ENCODE measurements at regions not wholly inside any gene's neighbourhood (a gene's known extent, or its start where the extent isn't known, plus 50 kb on each side); places are given as distances from the start of the nearest gene placed in this dataset.
"Not testable (repeated sequence)": the region's sequence is repeated elsewhere in the genome, so short reads cannot be mapped to it uniquely, and the experiment has no call there.

DNA sequence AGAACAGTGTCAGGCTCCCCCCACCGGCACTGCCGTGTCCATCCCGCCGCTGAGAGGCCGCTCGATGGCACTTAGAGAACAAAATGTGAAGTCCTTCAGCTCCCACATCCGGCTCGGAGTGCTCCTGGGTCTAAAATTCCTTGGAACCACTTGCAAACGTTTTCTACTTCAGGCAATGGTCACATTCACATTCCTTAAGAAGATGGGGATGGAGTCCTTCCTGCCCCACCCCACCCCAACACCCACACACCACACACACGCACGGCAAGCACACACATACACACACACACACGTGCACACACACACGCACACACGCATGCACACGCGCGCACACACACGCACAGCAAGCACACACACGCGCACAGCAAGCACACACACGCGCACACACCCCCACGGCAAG lies 83.4 kb downstream of the SOX1 start:
- no peak for DNase-seq

DNA sequence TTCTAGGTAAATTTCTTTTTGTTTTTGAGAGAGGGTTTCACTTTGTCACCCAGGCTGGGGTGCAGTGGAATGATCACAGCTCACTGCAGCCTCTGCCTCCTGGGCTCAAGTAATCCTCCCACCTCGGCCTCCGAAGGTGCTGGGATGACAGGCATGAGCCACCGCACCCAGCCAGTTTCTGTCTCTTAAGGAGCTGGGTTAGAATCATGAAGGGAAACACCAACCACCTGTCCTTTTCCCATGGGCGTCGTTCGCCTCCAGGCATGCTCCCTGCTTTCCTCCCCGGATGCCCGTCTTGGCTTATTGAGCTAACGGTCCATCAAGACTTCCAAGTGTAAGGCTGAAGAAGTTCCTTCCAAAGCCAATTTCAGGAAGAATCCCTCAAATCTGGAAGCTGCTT lies 85.9 kb downstream of the SOX1 start:
- DNase-seq: no peak

DNA sequence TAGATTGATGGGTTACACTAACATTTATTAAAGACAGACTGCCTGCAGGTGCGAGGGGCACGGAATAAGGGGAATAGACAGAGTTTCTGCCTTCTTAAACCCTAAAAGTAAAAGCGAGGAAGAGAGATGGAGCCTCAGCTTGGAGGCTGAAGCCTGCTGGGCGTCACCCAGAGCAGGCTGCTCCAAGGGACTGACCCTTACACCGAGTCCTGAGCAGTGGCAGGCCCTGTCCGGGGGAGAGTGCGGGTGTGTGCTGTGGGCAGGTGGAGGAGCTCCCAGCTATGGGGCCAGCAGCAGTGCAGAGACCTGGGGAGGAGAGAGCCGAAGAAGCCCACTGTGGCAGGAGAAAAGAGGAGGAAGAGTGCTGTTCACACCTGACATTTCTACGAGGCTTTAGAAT lies 86.4 kb downstream of the SOX1 start:
- no peak for DNase-seq

DNA sequence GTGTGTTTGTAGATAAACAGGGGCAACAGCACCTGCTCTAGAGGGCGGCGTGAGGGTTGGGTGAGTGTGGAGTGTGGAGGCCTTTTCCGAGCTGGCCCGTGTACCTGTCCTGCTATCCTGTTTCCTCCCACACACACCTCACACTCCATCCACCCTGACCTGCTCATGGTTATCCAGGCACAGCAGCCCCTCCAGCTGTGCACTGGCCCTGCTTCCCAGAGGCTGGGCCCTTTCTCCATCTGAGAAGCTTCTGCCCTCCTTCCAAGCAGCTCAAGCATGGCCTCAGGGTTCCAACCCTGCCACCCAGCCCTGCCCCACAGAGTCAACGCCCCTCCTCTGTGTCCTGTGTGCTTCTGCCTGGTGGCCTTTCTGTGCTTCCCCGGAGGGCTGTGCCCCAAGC lies 86.9 kb downstream of the SOX1 start:
- no peak for DNase-seq

DNA sequence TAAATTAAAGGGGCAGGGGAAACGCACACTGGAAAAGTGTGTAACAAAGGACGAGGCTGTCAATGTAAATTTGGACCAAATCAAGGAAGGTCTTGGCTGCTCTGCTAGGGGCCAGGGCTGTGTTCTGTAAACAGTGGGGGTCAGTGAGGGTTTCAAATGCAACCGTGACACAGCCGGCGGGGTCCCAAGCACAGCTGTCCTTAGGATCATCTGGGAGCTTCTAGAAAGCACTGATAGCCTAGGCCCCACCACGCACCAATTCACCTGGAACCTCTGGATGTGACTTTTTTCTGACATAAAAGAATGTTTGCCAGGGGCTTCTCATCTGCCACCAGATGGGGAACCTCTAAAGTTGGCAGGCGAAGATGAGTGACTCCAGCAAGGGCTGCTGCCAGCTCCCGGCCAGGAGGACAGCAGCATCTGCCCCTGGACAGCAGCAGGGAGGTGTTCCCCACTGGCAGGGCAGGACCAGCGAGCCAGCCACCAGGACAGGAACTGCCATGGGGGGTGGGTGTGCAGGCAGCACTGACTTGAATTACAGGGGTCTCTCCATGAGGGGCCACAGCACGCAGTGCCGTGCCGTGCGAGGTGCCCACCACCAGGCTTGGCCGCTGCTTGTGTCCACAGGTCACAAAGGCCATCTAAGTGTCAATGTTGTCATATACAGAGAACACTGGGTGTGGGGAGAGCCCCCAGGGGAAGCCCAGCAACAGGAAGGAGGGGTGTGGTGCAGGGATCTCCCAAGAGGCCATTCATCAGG lies 87.5 kb downstream of the SOX1 start:
- DNase-seq: no peak

DNA sequence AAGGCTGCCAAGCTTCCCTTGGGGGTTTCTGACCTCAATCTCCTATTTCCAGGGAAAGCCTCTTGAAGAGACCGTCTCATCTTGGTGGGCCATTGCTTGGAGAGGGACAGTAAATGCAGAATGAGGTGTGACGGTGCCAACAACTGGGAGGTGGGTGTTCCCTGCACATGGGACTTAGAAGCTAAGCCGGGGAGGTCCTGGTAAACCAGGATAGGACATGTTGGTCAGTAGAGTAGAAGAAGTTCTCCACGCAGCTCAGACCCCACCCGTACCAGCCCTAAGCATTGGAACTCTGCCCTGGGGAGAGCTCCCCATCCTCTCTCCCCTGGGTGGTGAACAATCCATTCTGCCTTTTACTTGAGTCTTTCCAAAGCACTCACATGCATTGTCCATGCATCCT lies 92.0 kb downstream of the SOX1 start:
- no peak for DNase-seq

DNA sequence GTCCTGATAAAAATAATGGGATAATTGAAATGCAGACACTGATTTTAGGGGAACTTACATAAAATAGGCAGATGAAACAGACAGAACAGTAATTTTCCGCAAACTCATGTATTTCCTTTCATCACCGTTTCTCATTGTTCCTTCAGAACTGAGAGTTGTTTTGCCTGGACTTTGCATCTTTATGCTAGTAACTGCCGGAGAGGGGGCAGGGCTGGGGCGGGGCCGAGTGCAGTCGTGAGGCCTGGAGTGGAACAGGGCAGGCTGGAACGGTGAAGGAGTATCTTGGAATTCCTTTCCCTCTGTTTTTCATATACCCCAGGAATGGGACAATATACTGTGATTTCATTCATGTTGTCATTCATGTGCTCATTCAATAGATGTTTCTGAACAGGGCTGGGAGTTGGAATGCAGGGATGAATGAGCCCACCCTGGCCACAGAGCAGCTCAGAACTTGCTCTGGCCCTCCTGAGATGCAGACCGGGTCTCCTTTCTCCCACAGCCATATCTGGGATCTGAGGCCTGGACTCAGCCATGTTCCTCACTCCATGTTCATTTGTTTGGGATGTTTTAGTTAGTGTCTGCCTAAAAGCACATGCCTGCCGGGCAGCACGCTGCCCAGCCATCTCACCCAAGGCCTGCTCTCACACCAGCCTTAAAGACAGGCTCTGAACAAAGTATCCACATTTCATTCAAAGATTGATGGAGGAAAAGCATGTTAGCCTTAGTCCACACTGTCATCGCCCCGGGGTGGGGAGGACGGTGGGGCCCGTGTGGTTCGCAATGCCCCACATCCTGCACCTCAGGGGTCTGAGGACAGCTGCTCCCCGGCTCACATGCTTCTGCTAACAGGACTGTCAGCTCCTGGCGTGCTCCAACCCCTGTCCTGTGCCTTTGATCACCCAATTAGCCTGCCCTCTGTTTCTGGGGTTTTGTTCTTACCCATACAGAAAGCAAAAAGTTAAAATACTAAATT lies 92.9 kb downstream of the SOX1 start:
- DNase-seq: no peak

DNA sequence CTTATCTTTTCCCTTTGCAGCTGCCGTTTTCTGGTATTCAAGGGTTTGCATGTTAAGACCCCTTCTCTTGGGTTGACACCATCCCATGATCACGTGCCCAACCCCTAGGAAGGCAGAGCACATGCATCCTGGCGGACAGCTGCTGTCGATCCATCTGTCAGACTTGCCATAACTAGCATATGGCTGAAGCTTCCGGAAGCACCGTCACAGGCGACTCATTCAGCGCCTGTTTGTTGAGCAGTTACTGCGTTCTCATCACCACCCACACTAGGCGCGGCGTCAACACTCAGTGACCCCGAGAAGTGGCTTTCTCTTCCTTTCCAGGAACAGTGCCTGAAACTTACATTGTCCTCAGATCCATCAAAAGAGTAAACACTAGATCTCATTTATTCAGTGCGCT lies 93.6 kb downstream of the SOX1 start:
- DNase-seq: peak; percentile 48

DNA sequence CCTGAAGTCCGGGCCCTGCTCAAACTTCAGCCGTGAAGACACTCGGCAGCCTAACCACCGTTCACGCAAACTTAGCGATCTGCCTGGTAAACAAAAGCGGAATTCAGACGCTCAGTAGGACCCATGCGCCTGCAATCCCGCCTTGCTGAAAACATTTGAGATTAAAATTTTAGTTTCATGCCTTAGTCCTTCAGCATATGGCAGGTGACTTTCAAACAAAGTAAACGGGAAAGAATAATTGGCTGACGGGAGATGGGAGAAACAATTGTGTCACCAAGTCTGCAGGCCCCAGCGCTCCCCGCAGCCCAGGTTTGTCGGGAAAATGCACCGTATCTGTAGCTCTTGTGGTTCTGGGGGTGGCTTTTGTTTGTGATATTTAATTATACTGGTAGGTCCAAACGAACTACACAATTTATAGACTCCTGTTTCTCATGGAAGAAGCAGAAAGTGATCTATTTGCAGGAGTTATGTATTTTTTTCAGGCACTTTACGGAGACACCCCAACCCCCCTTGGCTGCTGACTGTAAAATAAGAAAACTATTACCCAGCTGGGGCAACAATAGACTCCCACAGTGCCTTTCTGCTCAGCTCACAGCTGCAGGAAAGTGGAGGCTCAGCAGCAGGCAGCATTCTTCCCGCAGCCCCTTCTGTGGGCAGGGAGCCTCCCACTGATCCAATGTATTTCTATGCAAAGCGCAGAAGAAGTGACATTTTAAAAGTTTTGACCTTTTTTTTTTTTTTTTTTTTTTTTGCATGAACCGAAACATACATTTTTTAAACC lies 94.8 kb downstream of the SOX1 start:
- peak; percentile 96 for DNase-seq

DNA sequence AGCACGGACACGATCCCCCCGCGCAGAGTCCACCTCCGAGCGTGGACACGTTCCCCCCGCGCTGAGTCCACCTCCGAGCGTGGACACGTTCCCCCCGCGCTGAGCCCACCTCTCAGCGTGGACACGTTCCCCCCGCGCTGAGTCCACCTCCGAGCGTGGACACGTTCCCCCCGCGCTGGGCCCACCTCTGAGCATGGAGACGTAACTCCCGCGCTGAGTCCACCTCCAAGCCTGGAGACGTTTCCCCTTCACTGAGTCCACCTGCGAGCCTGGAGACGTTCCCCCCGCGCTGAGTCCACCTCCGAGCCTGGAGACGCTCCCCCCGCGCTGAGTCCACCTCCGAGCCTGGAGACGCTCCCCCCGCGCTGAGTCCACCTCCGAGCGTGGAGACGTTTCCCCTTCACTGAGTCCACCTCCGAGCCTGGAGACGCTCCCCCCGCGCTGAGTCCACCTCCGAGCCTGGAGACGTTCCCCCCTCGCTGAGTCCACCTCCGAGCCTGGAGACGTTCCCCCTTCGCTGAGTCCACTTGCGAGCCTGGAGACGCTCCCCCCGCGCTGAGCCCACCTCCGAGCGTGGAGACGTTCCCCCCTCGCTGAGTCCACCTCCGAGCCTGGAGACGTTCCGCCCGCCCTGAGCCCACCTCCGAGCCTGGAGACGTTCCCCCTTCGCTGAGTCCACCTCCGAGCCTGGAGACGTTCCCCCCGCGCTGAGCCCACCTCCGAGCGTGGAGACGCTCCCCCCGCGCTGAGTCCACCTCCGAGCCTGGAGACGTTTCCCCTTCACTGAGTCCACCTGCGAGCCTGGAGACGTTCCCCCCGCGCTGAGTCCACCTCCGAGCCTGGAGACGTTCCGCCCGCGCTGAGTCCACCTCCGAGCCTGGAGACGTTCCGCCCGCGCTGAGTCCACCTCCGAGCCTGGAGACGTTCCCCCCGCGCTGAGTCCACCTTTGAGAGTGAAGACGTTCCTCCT lies 97.0 kb downstream of the SOX1 start:
- not testable (repeated sequence) for DNase-seq

DNA sequence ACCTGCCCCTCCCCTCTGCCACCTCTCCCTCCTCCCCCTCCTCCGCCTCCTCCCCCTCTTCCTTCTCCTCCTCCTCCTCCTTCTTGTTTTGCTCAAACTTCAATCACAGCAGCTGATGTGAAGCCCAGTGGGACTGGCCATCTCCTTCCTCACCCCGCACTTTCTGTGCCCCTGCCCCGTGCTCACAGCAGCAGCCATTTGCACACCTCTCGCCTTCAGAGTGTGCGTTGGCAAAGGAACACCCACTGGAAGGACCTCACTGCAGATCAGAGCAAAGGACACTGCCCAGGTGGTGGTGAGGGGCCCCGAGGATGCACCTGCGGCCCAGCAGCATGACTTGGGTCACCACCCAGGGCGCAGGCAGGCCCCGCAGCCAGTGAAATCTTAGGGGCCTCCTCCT lies 98.8 kb downstream of the SOX1 start:
- DNase-seq: no peak

DNA sequence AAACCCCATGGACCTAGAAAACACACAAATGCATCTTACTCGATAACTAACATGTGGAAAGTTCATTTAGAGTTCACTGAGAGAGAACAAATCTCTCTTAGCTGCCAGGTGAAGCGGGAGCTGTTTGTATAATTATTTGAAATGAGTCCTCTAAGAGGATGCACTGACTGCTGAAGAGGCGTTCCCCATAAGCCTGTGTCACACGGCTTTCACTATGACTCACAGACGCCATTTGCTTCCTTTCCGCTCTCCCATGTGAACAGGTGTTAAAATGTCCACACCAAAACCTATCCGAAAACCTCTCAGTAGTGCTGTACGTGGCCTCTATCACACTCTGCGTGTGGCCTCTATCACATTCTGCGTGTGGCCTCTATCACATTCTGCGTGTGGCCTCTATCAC lies 101.8 kb downstream of the SOX1 start:
- DNase-seq: no peak

DNA sequence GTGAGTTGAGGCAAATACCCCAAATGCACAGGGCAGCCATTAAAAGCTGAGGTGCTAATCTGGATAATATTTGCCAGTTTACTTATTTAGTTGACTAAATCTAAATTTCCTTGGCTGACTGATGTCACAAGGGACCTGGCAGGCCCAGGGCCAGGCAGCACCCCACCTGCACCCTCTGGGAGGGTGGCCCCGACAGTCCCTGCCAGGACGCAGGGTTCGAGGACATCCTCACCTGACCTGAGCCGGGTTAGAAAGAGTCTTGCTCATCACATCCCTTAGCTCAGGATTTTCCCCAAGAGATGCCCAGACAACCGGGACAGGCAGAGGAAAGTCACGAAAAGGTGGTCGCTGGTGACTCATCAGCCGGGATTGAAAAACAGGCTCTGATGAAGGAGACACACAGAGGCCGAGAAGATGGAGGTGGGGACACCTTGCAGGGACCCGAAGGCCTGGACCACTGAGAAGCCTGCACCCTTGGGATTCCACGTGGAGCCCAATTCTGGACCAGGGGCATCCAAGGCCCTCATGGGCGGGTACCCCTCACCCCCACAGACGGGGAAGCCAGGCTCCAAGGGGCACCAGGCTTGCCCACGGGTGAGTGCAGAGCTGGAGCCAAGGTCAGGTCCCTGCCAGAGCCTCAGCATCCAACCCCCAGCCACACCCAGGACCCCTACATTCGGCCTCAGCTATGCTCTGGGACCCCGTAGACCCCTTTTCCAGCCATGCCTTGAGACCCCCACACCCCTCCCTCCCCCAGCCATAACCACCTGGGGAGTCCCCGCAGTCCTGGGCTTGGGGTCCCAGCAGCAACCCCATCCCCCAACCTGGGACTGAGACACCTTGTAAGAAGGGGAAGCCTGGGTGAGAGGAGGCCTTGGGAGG lies 103.2 kb downstream of the SOX1 start:
- no peak for DNase-seq

DNA sequence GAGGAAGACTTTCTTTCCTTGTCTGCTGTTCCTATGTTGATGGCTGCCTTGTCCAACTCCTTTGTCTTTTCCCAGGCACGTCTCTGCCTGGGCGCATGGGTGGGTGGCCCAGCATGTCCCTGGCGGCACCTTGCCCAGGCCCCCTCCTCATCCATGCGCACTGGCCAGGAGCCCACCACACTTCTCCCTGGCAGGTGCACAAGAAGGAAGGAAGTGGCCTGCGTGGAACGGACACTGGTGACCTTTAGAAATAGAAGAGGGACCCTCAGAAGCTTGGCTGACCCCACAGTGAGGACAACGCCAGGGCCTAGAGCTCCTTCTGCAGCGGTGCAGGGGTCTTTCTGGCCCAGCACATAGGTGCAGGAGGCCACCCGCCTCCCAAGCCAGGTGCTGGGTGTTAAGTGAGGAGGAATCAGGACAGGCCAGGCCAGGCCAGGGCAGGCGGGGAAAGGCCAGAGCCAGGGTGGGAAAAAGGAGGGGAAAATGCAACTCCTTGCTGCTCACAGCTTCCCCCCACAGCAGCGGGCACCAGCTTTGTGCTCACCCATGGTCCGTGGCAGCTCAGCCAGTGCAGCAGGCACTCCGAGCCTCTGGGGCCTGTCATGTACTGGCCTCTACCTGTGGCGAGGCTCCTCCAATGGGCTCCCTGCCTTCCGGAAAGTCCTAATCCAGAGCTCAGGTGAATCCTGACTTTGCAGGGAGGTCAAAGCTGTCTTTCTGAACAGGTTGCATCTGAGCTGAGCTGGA lies 104.0 kb downstream of the SOX1 start:
- DNase-seq: no peak

DNA sequence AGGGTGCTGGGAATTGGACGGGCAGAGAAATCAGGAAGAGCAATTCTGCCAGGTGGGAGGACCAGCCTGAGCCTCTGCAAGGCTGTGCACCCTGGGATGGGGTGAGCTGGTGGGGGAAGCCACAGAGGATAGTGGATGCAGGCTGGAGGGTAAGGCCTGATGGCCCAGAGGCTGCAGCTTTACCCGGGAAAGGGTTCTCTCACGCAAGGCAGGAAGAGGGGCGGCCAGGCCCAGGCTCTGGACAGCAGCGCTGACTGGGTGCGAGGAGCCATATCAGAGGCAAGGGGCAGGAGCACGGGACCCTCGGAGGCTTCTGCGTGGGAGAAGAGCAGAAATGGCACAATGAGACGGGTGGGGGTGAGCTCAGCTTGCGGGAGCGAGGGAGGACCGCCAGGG lies 104.6 kb downstream of the SOX1 start:
- no peak for DNase-seq

DNA sequence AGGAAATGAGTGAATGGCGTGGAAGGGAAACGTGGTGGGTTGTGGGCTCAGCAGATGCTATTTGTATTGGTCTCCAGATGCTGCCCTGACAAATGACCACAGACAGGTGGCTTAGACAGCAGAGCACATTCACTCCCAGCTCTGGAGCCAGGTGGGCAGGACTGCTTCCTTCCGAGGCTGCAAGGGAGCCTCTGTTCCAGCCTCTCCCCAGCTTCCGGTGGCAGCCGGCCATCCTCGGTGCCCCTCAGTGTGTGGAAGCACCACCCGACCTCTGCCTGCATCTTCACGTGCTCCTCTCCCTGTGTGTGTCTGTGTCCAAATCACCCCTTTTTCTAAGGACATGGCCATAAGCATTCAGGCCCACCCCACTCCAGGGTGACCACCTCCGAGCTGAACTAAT lies 105.1 kb downstream of the SOX1 start:
- no peak for DNase-seq

DNA sequence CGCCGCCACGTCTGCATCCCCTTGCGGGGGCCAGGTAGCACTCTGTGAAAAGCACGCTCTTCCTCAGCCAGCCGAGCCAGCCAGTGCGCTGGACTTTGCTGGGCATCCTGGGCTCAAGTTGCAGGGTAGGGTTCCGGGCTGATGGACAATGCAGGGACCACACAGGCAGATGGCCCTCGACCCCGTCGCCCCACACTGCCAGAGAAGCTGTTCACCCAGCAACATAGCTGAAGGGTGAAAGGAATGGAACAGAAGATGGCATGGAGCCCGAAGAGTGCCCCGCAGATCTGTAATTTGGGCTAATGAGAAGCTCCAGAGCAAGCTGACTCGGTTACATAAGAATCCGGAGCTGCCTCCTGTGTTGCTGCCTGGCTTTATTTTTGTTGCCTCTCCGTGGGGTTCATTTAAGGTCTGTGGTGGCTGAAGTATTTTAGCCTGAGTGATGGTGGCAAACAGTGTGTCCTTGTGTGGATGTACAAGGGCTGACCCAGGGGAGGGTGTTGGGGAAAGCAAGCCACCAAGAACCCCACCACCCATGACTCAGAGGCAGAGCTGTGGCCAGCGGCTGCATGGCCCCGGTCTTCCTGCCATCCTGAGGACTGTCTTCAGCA lies 105.8 kb downstream of the SOX1 start:
- no peak for DNase-seq

DNA sequence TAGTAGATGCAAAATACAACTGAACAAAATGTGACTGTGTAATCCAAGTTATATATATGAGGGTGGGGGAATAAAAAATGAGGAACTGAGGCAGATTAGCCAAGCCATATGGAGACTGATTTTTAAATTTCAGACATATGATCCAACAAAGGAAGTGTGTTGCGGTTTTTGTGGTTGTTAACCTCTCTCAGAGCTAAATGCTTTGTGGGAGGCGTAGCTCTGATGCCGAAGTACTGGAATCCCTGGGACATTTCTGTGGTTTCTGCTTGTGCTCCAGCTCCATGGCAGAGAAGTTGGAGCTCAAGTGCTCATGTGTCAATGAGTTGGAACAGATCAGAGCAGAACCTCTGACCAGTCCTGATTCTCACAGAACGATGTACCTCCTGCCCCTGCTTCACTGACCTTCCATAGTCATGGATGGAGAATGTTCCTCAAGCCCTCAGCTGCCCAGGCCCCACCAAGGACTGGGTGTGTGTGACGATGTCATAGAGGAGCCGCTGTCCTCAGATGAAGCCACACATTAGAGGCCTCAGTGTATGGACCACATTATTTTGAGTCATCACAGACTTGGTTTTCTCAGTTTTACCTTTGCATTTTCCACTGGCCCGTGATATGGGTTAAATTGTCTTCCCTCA lies 107.6 kb downstream of the SOX1 start:
- no peak for DNase-seq

Measured in NCI-H69 (cell line).